ENCODE measurements at regions not wholly inside any gene's neighbourhood (a gene's known extent, or its start where the extent isn't known, plus 50 kb on each side); places are given as distances from the start of the nearest gene placed in this dataset.

DNA sequence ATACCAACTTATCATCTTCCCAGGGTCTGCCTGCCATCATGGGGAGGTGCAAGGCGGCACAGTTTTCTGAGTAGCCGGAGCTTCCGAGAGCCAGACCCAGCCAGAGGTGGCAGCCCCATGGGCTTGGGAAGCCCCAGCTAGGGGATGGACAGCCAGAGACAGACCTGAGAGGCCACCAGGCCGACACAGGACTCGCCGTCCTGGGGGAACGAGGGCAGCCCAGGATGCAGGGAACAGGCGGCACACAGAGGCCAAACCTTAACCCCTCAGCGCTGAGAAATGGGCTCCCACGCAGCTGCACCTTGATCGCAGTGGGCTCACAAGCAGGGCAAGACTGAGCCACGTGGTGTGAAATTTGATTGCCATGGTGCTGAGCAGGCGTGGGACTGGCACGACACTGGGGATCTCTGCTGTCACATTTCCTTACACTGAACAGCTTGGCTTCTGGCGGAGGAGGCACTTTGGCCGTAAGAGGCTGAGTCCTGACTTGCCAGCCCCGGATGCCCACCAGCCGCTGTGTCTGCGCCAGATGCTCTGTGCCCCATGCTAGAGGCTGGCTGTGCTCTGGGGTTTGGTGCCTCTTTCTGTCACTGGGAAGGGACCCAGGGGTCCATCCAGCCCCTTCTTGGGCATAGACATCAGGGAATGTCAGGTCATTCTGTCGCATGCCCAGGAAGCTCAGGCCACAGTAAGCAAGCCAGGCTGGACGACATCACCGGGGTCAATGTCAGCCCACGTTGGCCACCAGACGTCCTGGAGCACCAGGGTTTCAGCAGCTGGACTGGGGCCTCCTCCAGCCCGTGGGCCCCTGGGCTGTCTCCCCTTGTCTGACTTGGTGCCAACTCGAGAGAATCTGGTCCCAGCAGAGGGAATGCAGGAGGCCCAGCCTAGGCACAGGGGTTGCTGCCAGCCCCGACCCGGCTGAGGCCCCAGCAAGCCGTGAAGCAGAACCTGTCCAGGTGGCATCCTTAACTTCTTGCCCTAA lies 312.1 kb upstream of the MYT1L start:
- no peaks in the 10 kb centered on the region for H3K27me3 ChIP-seq (ENCODE audit: insufficient read depth, low read length)
- H3K4me3 ChIP-seq (ENCODE audit: insufficient read depth, low read length), result no peak overlapping the region
- no peak overlapping the region for H3K4me2 ChIP-seq (ENCODE audit: insufficient read depth, low read length)
- no peak overlapping the region for H3K27ac ChIP-seq (ENCODE audit: low read depth, low read length)
- H4K20me1 ChIP-seq (ENCODE audit: insufficient read depth, low read length), result no peaks in the 10 kb centered on the region
- peaks cover 5% of the 10 kb centered on the region for H3K9me3 ChIP-seq (ENCODE audit: low read depth, low read length)
- DNase-seq (ENCODE audit: insufficient read length, low spot score, missing footprints), result no peak
- no peak overlapping the region for H2AFZ ChIP-seq (ENCODE audit: low read length)
- H3K36me3 ChIP-seq (ENCODE audit: insufficient read depth, low read length), result no peaks in the 10 kb centered on the region
- TF ChIP-seq, protein P1, sequence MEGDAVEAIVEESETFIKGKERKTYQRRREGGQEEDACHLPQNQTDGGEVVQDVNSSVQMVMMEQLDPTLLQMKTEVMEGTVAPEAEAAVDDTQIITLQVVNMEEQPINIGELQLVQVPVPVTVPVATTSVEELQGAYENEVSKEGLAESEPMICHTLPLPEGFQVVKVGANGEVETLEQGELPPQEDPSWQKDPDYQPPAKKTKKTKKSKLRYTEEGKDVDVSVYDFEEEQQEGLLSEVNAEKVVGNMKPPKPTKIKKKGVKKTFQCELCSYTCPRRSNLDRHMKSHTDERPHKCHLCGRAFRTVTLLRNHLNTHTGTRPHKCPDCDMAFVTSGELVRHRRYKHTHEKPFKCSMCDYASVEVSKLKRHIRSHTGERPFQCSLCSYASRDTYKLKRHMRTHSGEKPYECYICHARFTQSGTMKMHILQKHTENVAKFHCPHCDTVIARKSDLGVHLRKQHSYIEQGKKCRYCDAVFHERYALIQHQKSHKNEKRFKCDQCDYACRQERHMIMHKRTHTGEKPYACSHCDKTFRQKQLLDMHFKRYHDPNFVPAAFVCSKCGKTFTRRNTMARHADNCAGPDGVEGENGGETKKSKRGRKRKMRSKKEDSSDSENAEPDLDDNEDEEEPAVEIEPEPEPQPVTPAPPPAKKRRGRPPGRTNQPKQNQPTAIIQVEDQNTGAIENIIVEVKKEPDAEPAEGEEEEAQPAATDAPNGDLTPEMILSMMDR (IDR thresholded peaks at IDR 0.05; ENCODE audit: extremely low read depth, low read depth, low read length), result no peak
- H3K79me2 ChIP-seq (ENCODE audit: insufficient read depth, low read length), result no peaks in the 10 kb centered on the region
- no peaks in the 10 kb centered on the region for H3K4me1 ChIP-seq (ENCODE audit: insufficient read depth, low read length)

DNA sequence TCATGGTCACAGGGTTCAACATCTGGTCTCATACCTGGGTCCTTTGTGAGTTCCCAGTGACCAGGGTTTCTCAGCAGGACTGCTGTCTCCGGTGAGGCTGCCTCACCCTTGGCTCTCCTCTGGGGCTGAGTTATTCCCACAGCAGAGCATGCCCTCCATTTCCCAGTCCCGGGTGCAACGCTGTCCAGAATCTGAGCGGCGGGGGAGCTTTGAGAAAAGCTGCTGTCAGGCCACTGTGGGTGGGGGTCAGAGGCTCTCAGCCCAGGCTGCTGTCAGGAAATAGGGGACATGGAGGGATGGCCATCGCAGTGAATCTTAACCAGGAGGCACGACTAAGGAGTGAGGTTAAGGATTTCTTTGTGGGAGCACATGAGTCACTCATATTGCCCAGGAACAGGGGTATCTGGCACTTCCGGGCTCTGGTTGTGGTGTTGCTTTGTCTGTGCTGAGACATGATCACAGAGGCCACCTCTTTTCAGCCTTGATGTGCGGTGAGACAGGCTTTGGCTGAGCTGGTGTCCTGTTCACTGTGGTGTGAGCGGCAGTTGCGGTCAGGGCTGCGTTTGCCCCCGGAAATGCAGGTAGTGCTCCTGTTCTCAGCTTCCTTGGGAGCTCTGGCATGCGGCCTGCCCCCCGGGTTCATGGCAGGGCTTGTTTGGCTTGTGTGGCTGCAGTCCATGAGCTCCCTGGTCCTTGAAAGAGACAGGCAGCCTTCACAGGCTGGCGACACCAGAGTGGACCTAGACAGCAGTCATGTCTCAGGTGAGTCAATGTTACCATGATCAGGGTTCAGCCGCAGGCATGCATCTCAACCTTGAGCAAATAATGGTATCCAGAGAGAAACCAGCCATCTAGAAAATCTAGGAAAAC lies 310.7 kb upstream of the MYT1L start:
- TF ChIP-seq, protein P1 (IDR thresholded peaks at IDR 0.05; ENCODE audit: extremely low read depth, low read depth, low read length), result no peak
- Histone ChIP-seq H3K36me3 (ENCODE audit: insufficient read depth, low read length) (no peaks in the 10 kb centered on the region), H2AFZ (ENCODE audit: low read length) (no peak overlapping the region), H3K27ac (ENCODE audit: low read depth, low read length) (no peak overlapping the region), H3K4me1 (ENCODE audit: insufficient read depth, low read length) (no peaks in the 10 kb centered on the region), H4K20me1 (ENCODE audit: insufficient read depth, low read length) (no peaks in the 10 kb centered on the region), H3K4me2 (ENCODE audit: insufficient read depth, low read length) (no peak overlapping the region), H3K27me3 (ENCODE audit: insufficient read depth, low read length) (no peaks in the 10 kb centered on the region), H3K4me3 (ENCODE audit: insufficient read depth, low read length) (no peak overlapping the region), H3K9me3 (ENCODE audit: low read depth, low read length) (peaks cover 5% of the 10 kb centered on the region), H3K79me2 (ENCODE audit: insufficient read depth, low read length) (no peaks in the 10 kb centered on the region)
- no peak for DNase-seq (ENCODE audit: insufficient read length, low spot score, missing footprints)

DNA sequence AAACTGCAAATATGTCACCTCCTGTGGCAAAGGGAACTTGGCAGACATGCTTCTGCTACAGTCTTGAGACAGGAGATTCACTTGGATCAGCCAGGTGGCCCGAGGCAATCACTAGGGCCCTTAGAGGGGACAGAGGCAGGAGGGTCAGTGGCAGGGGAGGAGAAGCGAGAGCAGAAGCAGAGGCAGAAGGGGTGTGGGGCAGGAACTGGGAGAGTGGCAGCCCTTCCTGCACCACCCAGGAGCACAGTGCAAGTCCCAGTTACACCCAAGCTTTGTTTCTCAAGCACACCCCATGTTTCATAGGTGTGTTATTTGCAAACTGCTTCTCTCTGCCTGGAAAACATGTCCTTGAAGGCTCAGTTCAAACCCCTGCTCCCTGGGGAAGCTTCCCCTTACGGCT lies 309.7 kb upstream of the MYT1L start:
- Histone ChIP-seq H4K20me1 (ENCODE audit: insufficient read depth, low read length) (no peaks in the 10 kb centered on the region), H3K9me3 (ENCODE audit: low read depth, low read length) (peaks cover 5% of the 10 kb centered on the region), H3K36me3 (ENCODE audit: insufficient read depth, low read length) (no peaks in the 10 kb centered on the region), H3K4me2 (ENCODE audit: insufficient read depth, low read length) (no peak overlapping the region), H3K27me3 (ENCODE audit: insufficient read depth, low read length) (no peaks in the 10 kb centered on the region), H2AFZ (ENCODE audit: low read length) (no peak overlapping the region), H3K79me2 (ENCODE audit: insufficient read depth, low read length) (no peaks in the 10 kb centered on the region), H3K27ac (ENCODE audit: low read depth, low read length) (no peak overlapping the region), H3K4me1 (ENCODE audit: insufficient read depth, low read length) (no peaks in the 10 kb centered on the region), H3K4me3 (ENCODE audit: insufficient read depth, low read length) (no peak overlapping the region)
- TF ChIP-seq, protein P1 (IDR thresholded peaks at IDR 0.05; ENCODE audit: extremely low read depth, low read depth, low read length), result no peak
- no peak for DNase-seq (ENCODE audit: insufficient read length, low spot score, missing footprints)

DNA sequence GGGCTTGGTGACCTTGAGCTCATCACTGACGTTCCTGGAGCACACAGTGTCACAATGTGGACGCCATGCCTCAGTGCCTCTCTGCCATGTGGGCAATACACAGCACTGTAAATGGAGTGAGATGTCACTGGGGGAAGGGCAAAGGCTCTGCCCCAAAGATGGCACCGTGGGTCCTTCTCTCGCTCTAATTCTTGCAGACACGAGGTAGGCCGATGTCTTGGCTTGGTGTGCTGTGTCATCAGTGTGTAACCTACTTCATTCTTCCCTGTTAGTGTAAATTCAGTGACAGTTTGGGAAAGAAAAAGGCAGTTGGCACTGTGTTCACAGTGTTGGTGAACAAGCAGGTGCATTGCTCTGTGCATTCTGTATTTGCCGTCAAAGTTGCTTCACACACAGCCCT lies 309.3 kb upstream of the MYT1L start:
- no peaks in the 10 kb centered on the region for H3K36me3 ChIP-seq (ENCODE audit: insufficient read depth, low read length)
- no peak overlapping the region for H3K4me2 ChIP-seq (ENCODE audit: insufficient read depth, low read length)
- peaks cover 5% of the 10 kb centered on the region for H3K9me3 ChIP-seq (ENCODE audit: low read depth, low read length)
- no peaks in the 10 kb centered on the region for H3K79me2 ChIP-seq (ENCODE audit: insufficient read depth, low read length)
- TF ChIP-seq, protein P1 (IDR thresholded peaks at IDR 0.05; ENCODE audit: extremely low read depth, low read depth, low read length), result no peak
- H3K27ac ChIP-seq (ENCODE audit: low read depth, low read length), result no peak overlapping the region
- no peak for DNase-seq (ENCODE audit: insufficient read length, low spot score, missing footprints)
- H4K20me1 ChIP-seq (ENCODE audit: insufficient read depth, low read length), result no peaks in the 10 kb centered on the region
- H3K4me1 ChIP-seq (ENCODE audit: insufficient read depth, low read length), result no peaks in the 10 kb centered on the region
- no peaks in the 10 kb centered on the region for H3K27me3 ChIP-seq (ENCODE audit: insufficient read depth, low read length)
- H2AFZ ChIP-seq (ENCODE audit: low read length), result no peak overlapping the region
- H3K4me3 ChIP-seq (ENCODE audit: insufficient read depth, low read length), result no peak overlapping the region

All from osteoblast (primary cell).